Activated CD4-positive, alpha-beta T cell treated with anti-CD3 and anti-CD28 coated beads, Interleukin-2, amount 50 U/mL, for 48 hours (primary cell): ENCODE measurements at regions not wholly inside any gene's neighbourhood (a gene's known extent, or its start where the extent isn't known, plus 50 kb on each side); places are given as distances from the start of the nearest gene placed in this dataset.
"Not testable (repeated sequence)": the region's sequence is repeated elsewhere in the genome, so short reads cannot be mapped to it uniquely, and the experiment has no call there.

Experiments used
- DNase-seq, 2 experiments: peaks; one replicate each; pipeline ENCODE4 v3.0.0-alpha.2; 2020

GRCh38 chr6:156268849-156269248, 508.3 kb upstream of the ARID1B start:
- DNase-seq: no peak

GRCh38 chr6:156262014-156262413, 515.2 kb upstream of the ARID1B start:
- no peak for DNase-seq

GRCh38 chr6:156260815-156261214, 516.4 kb upstream of the ARID1B start:
- DNase-seq: no peak

- no peak for DNase-seq
These were observed 518.2 kb upstream of the ARID1B start for GRCh38 chr6:156258981-156259380.

- DNase-seq: peak; percentile 12 to 21
These were observed 521.0 kb upstream of the ARID1B start for GRCh38 chr6:156256161-156256560.

GRCh38 chr6:156254240-156254639, 522.9 kb upstream of the ARID1B start:
- DNase-seq: no peak

GRCh38 chr6:156250593-156250992, 526.6 kb upstream of the ARID1B start:
- DNase-seq: peak; percentile 15 to 43

- no peak for DNase-seq
These were observed 535.0 kb upstream of the ARID1B start for GRCh38 chr6:156242206-156242605.

- no peak for DNase-seq
These were observed 546.0 kb upstream of the ARID1B start for GRCh38 chr6:156231026-156231765.

GRCh38 chr6:156219973-156220372, 557.2 kb upstream of the ARID1B start:
- DNase-seq: no peak

- no peak for DNase-seq
These were observed 571.5 kb upstream of the ARID1B start for GRCh38 chr6:156205678-156206077.

- no peak for DNase-seq
These were observed 578.0 kb upstream of the ARID1B start for GRCh38 chr6:156199182-156199581.

GRCh38 chr6:156197513-156197912, 579.7 kb upstream of the ARID1B start:
- no peak for DNase-seq

GRCh38 chr6:156194981-156195380, 582.2 kb upstream of the ARID1B start:
- no peak for DNase-seq

- DNase-seq: no peak
These were observed 583.8 kb upstream of the ARID1B start for GRCh38 chr6:156193381-156193780.

GRCh38 chr6:156191895-156192294, 585.3 kb upstream of the ARID1B start:
- no peak for DNase-seq

- not testable (repeated sequence) for DNase-seq
These were observed 585.8 kb upstream of the ARID1B start for GRCh38 chr6:156191390-156191789.

- DNase-seq: no peak
These were observed 586.9 kb upstream of the ARID1B start for GRCh38 chr6:156190270-156190669.

- DNase-seq: no peak
These were observed 587.5 kb upstream of the ARID1B start for GRCh38 chr6:156189714-156190113.

GRCh38 chr6:156189195-156189594, 588.0 kb upstream of the ARID1B start:
- no peak for DNase-seq

GRCh38 chr6:156185113-156185512, 592.1 kb upstream of the ARID1B start:
- no peak for DNase-seq

GRCh38 chr6:156183678-156184077, 593.5 kb upstream of the ARID1B start:
- DNase-seq: no peak

GRCh38 chr6:156182356-156182755, 594.8 kb upstream of the ARID1B start:
- no peak for DNase-seq

GRCh38 chr6:156181506-156181905, 595.7 kb upstream of the ARID1B start:
- DNase-seq: no peak

- no peak for DNase-seq
These were observed 601.2 kb upstream of the ARID1B start for GRCh38 chr6:156175971-156176421.
